T-helper 9 cell (primary cell): ENCODE measurements at regions not wholly inside any gene's neighbourhood (a gene's known extent, or its start where the extent isn't known, plus 50 kb on each side); places are given as distances from the start of the nearest gene placed in this dataset.

Experiments used
- DNase-seq: peaks from one replicate; pipeline ENCODE4 v3.0.0-alpha.2; 2020

- no peak for DNase-seq
Measured at GRCh38 chr13:105579821-105580710, 955.4 kb downstream of the EFNB2 start.

DNA sequence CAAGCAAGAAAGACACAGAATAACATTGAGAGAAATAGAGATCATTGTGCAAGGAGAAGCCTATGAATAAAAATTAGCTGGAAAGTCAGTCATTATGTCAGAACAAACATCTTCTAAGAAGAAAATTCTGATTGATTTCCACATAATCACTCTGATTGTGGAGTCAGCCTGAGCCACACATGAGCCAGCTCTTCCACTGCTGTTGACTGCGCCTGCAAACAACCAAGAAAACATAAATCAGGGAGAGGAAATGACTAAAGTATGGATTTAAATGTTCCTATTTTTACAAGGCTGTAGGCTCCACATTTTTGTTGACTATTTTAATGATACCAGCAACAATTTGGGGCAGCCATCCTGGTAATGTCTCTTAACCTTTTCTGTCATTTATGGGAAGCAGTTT lies 962.3 kb downstream of the EFNB2 start:
- DNase-seq, result no peak

- DNase-seq, result no peak
Measured at GRCh38 chr13:105572401-105572800, 963.1 kb downstream of the EFNB2 start.

GRCh38 chr13:105569816-105570215 lies 965.6 kb downstream of the EFNB2 start:
- no peak for DNase-seq

GRCh38 chr13:105567951-105568525 lies 967.4 kb downstream of the EFNB2 start:
- no peak for DNase-seq

DNA sequence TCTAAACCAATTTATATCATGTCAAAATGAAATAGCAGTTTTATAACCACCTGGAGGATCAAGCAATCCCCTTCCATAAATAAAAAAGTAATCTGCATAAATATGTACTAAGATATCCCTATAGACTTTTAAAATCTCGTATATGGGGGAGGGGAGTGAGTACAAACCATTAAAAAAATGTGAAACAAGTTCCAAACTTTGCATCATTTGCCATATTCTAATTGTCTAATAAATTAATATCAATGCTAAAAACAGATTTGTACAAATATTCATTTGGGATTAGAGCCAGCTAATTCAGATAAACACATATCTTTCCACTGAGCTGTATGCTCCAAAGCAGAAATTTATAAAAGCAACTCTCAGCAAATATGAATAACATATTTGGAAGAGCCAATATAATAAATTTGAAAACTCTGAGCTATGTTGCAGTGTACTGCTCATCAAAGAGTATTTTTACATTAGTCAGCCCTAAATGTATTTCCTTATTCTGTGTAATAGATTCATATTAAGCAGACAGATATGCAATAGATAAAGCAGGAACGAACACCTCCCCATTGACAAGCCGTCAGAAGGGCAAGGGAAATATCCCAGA lies 970.2 kb downstream of the EFNB2 start:
- no peak for DNase-seq

GRCh38 chr13:105552078-105552477 lies 983.4 kb downstream of the EFNB2 start:
- no peak for DNase-seq

- no peak for DNase-seq
Measured at GRCh38 chr13:105547851-105548250, 987.6 kb downstream of the EFNB2 start.

- no peak for DNase-seq
Measured at GRCh38 chr13:105545811-105546210, 989.7 kb downstream of the EFNB2 start.

DNA sequence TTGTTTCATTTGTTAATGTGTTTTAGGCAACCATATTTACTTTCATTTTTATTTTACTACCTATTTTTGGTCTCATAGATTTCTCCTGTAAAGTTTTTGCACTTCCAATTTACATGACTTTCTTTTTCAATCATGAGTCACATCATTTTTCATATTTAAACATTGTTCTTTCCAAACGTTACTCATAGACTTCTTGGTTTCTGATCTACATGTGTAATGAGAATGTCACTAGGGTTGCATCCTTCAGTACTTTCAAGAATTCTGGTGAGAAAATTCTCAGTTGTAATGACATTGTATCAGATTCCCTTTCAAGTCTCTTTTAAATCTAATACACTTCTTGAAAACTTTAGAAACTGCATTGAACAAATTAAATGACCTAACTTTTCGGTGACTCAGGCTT lies 991.7 kb downstream of the EFNB2 start:
- no peak for DNase-seq

DNA sequence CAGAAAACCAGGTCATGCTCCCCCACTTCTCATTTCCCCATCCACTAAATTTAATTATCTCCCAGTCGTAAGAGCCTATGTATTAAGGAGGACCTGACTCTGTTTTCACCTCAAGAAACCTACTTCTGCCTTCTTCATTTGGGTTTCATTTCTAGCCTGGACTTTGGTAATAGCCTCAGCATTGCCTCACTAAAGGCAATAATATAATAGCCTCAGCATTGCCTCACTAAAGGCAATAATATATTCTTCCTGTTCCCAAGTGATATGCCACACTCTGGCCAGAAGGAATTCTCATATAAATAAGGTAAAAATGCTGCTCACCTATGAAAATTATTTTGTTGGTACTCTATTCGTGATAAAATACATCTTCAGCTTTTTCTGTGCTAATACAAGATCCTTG lies 993.9 kb downstream of the EFNB2 start:
- DNase-seq, result no peak

DNA sequence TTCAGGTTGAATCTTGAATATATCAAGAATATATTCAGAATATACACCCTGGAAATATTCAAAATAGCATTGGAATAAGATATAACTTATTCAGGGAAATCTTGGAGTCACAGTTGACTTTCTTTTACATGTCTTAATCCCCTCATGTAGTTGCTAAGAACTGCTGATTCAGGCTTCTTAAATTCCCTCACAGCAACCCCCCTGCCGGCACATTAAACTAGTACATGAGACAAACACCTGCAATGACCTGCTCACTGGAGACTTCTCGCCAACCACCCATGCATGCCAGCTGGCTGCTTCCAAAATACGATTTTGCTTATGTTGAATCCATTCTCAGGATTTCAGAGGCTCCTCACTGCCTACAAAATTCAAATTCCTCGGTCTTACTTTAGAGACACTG lies 997.1 kb downstream of the EFNB2 start:
- no peak for DNase-seq

DNA sequence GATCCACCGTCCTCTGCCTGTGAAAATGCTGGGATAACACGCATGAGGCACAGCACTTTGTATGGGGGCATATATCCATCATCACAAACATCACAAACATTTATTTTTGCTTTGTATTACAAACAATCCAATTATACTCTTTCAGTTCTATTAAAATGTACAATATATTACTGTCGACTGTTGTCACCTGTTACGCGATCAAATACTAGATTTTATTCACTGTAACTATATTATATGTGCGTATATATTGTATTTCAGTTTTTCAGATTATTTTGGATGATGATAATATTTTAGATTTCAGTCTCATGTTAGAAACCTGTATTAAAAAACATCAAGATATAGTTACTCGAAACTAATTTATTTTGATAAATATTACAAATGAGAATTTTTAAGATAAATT lies 998.3 kb downstream of the EFNB2 start:
- no peak for DNase-seq

- no peak for DNase-seq
Measured at GRCh38 chr13:105530468-105530867, 1005.0 kb downstream of the EFNB2 start.

- DNase-seq, result no peak
Measured at GRCh38 chr13:105527127-105527526, 1008.3 kb downstream of the EFNB2 start.

GRCh38 chr13:105519771-105520170 lies 1015.7 kb downstream of the EFNB2 start:
- no peak for DNase-seq

- DNase-seq, result no peak
Measured at GRCh38 chr13:105518086-105518485, 1017.4 kb downstream of the EFNB2 start.

- DNase-seq, result no peak
Measured at GRCh38 chr13:105514401-105514800, 1021.1 kb downstream of the EFNB2 start.

DNA sequence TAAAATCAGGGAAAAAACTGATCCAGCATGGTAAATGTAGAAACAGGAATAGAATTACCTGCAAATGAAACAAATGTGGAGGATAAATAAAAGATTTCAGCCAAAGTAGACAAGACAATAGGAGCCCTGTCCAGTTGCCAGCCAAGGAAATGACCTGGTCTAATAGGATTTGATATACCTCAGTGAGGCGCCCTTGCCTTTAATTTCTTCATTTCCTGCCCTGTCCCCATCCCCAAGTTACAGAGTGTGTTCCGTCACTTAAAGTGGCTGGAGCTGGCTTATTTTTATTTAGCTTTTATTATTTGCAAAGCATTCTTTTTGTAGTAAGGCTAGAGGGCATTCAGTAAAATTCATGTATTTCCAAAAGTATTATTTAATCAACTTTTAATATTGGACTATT lies 1022.0 kb downstream of the EFNB2 start:
- no peak for DNase-seq

DNA sequence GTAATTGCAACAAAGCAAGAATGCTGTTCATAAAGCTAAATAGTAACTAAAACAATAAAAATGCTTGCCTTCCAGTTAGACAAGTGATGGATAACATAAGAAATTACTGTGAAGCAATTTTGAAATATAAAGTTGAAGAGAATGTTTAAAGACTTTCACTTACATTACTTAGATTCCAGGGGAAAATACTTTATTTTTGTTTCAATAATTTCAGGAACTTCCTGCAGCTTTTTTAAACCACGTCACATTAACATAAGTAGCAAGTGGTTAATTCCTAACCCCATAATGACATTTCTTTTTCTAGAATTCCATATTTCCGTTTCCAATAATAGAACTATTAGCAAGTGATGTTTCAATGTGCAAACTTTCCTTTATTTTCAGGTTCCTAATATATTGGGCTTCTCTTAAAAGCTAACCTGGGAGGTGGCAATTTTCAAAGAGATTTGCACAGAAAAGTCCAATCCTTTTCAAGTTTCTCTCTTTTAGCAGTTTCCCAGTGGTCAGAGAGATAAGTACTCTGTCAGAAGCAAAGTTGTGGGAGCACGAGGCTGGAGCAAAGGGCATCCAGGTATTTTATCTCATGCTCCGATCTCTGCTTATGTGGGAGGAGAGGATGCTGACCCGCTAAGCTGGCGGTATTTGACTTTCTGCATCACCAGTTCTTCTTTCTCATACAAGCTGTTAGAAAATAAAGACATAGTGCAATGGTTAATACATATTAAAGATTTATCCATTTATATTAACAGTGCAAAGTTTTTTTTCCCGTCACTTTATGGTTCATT lies 1025.3 kb downstream of the EFNB2 start:
- no peak for DNase-seq

DNA sequence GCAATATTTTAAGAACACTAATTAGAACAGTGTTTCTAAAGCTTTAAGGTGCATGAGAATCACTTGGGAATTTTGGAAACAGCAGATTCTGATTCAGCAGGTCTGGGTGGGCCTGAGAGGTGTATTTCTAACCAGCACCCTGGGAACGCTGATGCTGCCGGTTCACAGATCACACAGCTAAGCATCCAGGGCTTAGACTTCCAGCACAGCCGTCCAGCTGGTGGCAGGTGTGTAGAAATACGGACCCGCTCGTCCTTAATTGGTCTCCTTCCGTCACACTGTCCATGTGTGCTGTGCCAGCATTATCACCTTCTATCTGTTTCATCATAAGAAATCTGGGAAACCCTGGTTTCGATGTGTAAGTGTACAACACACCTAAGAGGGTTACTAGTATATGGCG lies 1029.0 kb downstream of the EFNB2 start:
- no peak for DNase-seq

DNA sequence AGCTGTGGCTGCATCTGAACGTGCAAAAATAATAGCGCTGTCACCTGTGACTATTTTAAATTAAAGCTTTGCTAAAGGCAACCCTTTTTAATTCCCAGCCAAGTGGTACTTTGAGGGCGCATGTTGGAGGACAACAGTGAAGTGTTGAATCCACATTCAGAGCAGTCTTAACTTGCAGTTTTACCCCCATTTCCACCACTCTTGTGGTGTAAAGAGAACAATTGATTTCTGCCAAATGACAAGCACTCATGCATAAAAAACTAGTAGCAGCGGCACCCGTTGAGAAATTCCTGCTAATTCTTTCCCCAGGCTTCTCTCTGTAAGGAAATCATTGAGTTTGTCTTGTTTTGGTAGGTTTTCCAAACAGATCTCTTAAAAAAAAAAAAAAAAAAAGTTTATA lies 1033.3 kb downstream of the EFNB2 start:
- DNase-seq, result no peak

DNA sequence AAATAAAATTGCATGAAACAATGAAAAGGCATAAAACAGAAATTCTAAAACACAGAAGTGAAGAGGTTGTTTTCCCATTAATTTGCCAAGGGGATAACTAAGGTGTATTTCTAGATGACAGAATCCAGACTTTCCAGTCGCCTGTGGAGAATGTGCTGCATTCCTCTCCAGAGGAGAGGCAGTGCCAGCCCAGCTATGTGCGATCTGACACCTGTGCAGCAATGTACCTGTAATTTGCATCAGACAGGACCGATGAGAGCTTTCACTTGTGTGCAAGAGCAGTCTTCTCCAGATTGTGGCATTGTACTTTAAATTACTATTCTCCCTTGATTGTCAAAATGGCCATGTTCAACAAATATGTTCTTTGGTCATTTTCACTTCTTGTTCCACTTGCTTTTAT lies 1037.9 kb downstream of the EFNB2 start:
- no peak for DNase-seq
